IMR-90 (cell line): ENCODE measurements at regions not wholly inside any gene's neighbourhood (a gene's known extent, or its start where the extent isn't known, plus 50 kb on each side); places are given as distances from the start of the nearest gene placed in this dataset.

Experiments
- ATAC-seq: fragments of 200-7000 bp; cut with Tn5 transposase; 2 replicates; pipeline ENCODE4 v1.9.1; 2020; ENCODE audit warnings: low read depth, mild to moderate bottlenecking, moderate library complexity
- BruUV-seq: library from RNA; stranded (reverse); fragments of 400-500 nt; replicated peaks from 2 replicates; lab custom pipeline; 2021; lab: Mats Ljungman, UMichigan
- CTCF ChIA-PET: fragments of 300-600 bp; formaldehyde crosslinking; extraction: SDS; loops from one replicate; lab custom pipeline; 2021; ENCODE audit warnings: antibody characterized with exemption; lab: Yijun Ruan, JAX
- POLR2A ChIA-PET: fragments of 300-600 bp; sonication (Branson Sonifier 250); formaldehyde crosslinking; loops from one replicate; lab custom pipeline; 2022; ENCODE audit warnings: antibody characterized with exemption; ENCODE audit not compliant: unreplicated experiment; lab: Charles Lee
- DNase-seq: peaks from one replicate; pipeline ENCODE4 v3.0.0; 2013
- H2AFZ ChIP-seq: replicated peaks from 2 replicates; pipeline ENCODE3; 2013; ENCODE audit warnings: low read length, mild to moderate bottlenecking; ENCODE audit not compliant: poor library complexity
- H2AK5ac ChIP-seq: 2 replicates; pipeline ENCODE4 v1.6.1; 2013; ENCODE audit warnings: low read depth, low read length, inconsistent platforms
- H2AK9ac ChIP-seq: replicated peaks from 2 replicates; pipeline ENCODE3; 2013; ENCODE audit warnings: mild to moderate bottlenecking, low read depth, low read length, moderate library complexity; ENCODE audit not compliant: poor library complexity
- H2BK120ac ChIP-seq: 2 replicates; pipeline ENCODE4 v1.6.1; 2013; ENCODE audit warnings: low read depth, low read length, inconsistent platforms
- H2BK15ac ChIP-seq: 3 replicates; pipeline ENCODE4 v1.6.1; 2013; ENCODE audit warnings: low read depth, low read length, inconsistent platforms
- H2BK20ac ChIP-seq: 2 replicates; pipeline ENCODE4 v1.6.1; 2013; ENCODE audit warnings: low read depth, mild to moderate bottlenecking, inconsistent platforms, low read length, moderate library complexity
- H2BK5ac ChIP-seq: 2 replicates; pipeline ENCODE4 v1.6.1; 2013; ENCODE audit warnings: mild to moderate bottlenecking, low read depth, low read length, inconsistent platforms; ENCODE audit not compliant: poor library complexity, severe bottlenecking
- H3K14ac ChIP-seq: replicated peaks from 2 replicates; pipeline ENCODE4 v1.6.1; 2013; ENCODE audit warnings: low read depth, low read length, inconsistent platforms
- H3K18ac ChIP-seq: 2 replicates; pipeline ENCODE4 v1.6.1; 2013; ENCODE audit warnings: low read depth, low read length, control low read depth
- H3K23ac ChIP-seq: 2 replicates; pipeline ENCODE4 v1.6.1; 2013; ENCODE audit warnings: low read depth, low read length, inconsistent platforms
- H3K27ac ChIP-seq: 2 replicates; pipeline ENCODE4 v1.5.1; 2013; ENCODE audit warnings: mild to moderate bottlenecking, control low read depth, low read length; ENCODE audit not compliant: insufficient read depth
- H3K27me3 ChIP-seq: 2 replicates; pipeline ENCODE4 v1.6.1; 2013; ENCODE audit warnings: low read length; ENCODE audit not compliant: control insufficient read depth, insufficient read depth
- H3K36me3 ChIP-seq: 2 replicates; pipeline ENCODE4 v1.6.1; 2013; ENCODE audit warnings: low read length, mixed read lengths; ENCODE audit not compliant: control insufficient read depth, insufficient read depth
- H3K4ac ChIP-seq: 2 replicates; pipeline ENCODE4 v1.6.1; 2013; ENCODE audit warnings: low read depth, low read length, inconsistent platforms
- H3K4me1 ChIP-seq: 2 replicates; pipeline ENCODE4 v1.6.1; 2013; ENCODE audit warnings: low read length, mixed read lengths; ENCODE audit not compliant: control insufficient read depth, insufficient read depth
- H3K4me2 ChIP-seq: 2 replicates; pipeline ENCODE4 v1.6.1; 2013; ENCODE audit warnings: low read depth, mild to moderate bottlenecking, control low read depth, low read length, moderate library complexity
- H3K4me3 ChIP-seq: 2 replicates; pipeline ENCODE4 v1.5.1; 2013; ENCODE audit warnings: low read depth, mild to moderate bottlenecking, control low read depth, low read length, moderate library complexity; ENCODE audit not compliant: insufficient read depth
- H3K56ac ChIP-seq: 2 replicates; pipeline ENCODE4 v1.6.1; 2013; ENCODE audit warnings: low read length, inconsistent platforms; ENCODE audit not compliant: insufficient read depth; ENCODE audit errors: extremely low read depth
- H3K79me1 ChIP-seq, 2 experiments: 2 replicates each; pipeline ENCODE4 v1.6.1; 2013; ENCODE audit warnings: low read length in 2 of 2, inconsistent platforms in 1 of 2, low read depth in 1 of 2
- H3K9ac ChIP-seq: 2 replicates; pipeline ENCODE4 v1.6.1; 2013; ENCODE audit warnings: low read depth, low read length, control low read depth
- H3K9me1 ChIP-seq: 2 replicates; pipeline ENCODE4 v1.6.1; 2013; ENCODE audit warnings: low read length, inconsistent platforms; ENCODE audit not compliant: insufficient read depth
- H3K9me3 ChIP-seq: 2 replicates; pipeline ENCODE4 v1.6.1; 2013; ENCODE audit warnings: low read length; ENCODE audit not compliant: control insufficient read depth, insufficient read depth
- H4K20me1 ChIP-seq: 2 replicates; pipeline ENCODE4 v1.6.1; 2013; ENCODE audit warnings: low read length, inconsistent platforms; ENCODE audit not compliant: insufficient read depth
- H4K5ac ChIP-seq: 2 replicates; pipeline ENCODE4 v1.6.1; 2013; ENCODE audit warnings: mild to moderate bottlenecking, low read depth, low read length, control low read depth
- H4K8ac ChIP-seq, 2 experiments: 2 replicates each; pipeline ENCODE4 v1.6.1; 2013; ENCODE audit warnings: low read depth in 2 of 2, low read length in 2 of 2, control low read depth in 1 of 2, inconsistent platforms in 1 of 2
- H4K91ac ChIP-seq: 2 replicates; pipeline ENCODE4 v1.6.1; 2013; ENCODE audit warnings: low read depth, low read length, inconsistent platforms; ENCODE audit not compliant: insufficient read depth
- BHLHE40 ChIP-seq: fragments of 150-350 bp; IDR thresholded peaks from 2 replicates; pipeline ENCODE4 v1.6.1; 2016; ENCODE audit warnings: mild to moderate bottlenecking, low read depth, low read length
- CHD1 ChIP-seq: IDR thresholded peaks from 2 replicates; pipeline ENCODE4 v1.6.1; 2012; ENCODE audit warnings: low read depth, low read length, improper control_type of control experiment
- MAFK ChIP-seq: IDR thresholded peaks from 2 replicates; pipeline ENCODE4 v1.6.1; 2012; ENCODE audit warnings: low read depth, low read length, improper control_type of control experiment
- MAZ ChIP-seq: IDR thresholded peaks from 2 replicates; pipeline ENCODE4 v1.6.1; 2012; ENCODE audit warnings: low read depth, mild to moderate bottlenecking, low read length, improper control_type of control experiment, moderate library complexity, borderline replicate concordance
- MXI1 ChIP-seq: IDR thresholded peaks from 2 replicates; pipeline ENCODE4 v1.6.1; 2012; ENCODE audit warnings: low read depth, mild to moderate bottlenecking, low read length, moderate library complexity, borderline replicate concordance
- POLR2A ChIP-seq: IDR thresholded peaks from 2 replicates; pipeline ENCODE4 v1.6.1; 2012; ENCODE audit warnings: mild to moderate bottlenecking, low read depth, low read length
- RFX5 ChIP-seq: IDR thresholded peaks from 2 replicates; pipeline ENCODE4 v1.8.0; 2012; ENCODE audit warnings: low read depth, mild to moderate bottlenecking, low read length, moderate library complexity
- SMC3 ChIP-seq: fragments of 150-350 bp; IDR thresholded peaks from 2 replicates; pipeline ENCODE4 v1.6.1; 2016; ENCODE audit warnings: low read depth, mild to moderate bottlenecking, antibody characterized with exemption, low read length, moderate library complexity
- WGBS, 2 experiments: methylation state at CpG; one replicate each; pipeline versions ENCODE4 v1.1.5 to v1.1.7; 2013; ENCODE audit warnings: missing lambda C conversion rate in 2 of 2; ENCODE audit not compliant: insufficient read length in 1 of 2; ENCODE audit errors: extremely low coverage in 2 of 2; 5-methylcytosine and 5-hydroxymethylcytosine counted together
- dilution Hi-C: fragments of 300-500 bp; cut with HindIII; formaldehyde crosslinking; loops from one replicate; pipeline ENCODE4 v1.14.3; 2018; ENCODE audit warnings: low sequenced_read_pairs; ENCODE audit not compliant: unreplicated experiment
- in situ Hi-C: fragments of 300-500 bp; cut with MboI; formaldehyde crosslinking; loops from 3 replicates; pipeline ENCODE4 v1.14.3; 2019; ENCODE audit warnings: low sequenced_read_pairs, inconsistent platforms, mixed read lengths
- intact Hi-C: fragments of 100-400 bp; cut with micrococcal nuclease; formaldehyde crosslinking; loops from 2 replicates; pipeline ENCODE4 v1.10.0; 2022
- TF ChIP-seq, protein P1 (sequence below): fragments of 150-350 bp; IDR thresholded peaks from 2 replicates; pipeline ENCODE4 v1.6.1; 2016; ENCODE audit warnings: low read depth, mild to moderate bottlenecking, low read length, moderate library complexity, borderline replicate concordance
- TF ChIP-seq, protein P2 (sequence below): fragments of 150-350 bp; IDR thresholded peaks from 2 replicates; pipeline ENCODE4 v1.6.1; 2017; ENCODE audit warnings: mild to moderate bottlenecking, antibody characterized with exemption, low read length, low read depth
- TF ChIP-seq, protein P3 (sequence below): conservative IDR thresholded peaks from 2 replicates; pipeline ENCODE4 v1.5.1; 2012; ENCODE audit warnings: mild to moderate bottlenecking, low read depth, low read length, improper control_type of control experiment

DNA sequence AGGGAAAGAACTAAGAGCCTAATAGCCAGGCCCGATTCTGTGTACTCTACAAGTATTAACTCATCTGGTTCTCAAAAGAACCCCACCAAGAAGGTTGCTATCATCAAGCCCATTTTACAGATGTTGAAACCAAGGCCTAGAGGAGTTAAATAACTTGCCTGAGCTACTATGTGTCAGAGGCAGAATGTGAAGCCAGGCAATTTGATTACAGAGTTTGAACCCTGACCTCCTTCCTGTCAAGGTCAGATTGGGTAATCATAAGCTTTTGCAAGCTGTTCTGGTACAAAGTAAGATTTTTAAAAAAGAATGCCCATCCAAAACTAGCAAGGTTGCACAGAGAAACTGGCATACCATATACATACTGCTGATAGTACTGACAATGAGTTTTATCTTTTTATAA lies 227.1 kb downstream of the HAUS1 start:
- no peak overlapping the region for H3K4me3 ChIP-seq
- H4K8ac ChIP-seq = no peak overlapping the region
- H2BK15ac ChIP-seq = no peak overlapping the region
- H2BK5ac ChIP-seq = no peak overlapping the region
- H3K18ac ChIP-seq = no peak overlapping the region
- H3K9me1 ChIP-seq = no peaks in the 10 kb centered on the region
- no peak overlapping the region for H3K56ac ChIP-seq
- no peak overlapping the region for H2BK20ac ChIP-seq
- H3K4ac ChIP-seq = no peak overlapping the region
- H3K27me3 ChIP-seq = peaks cover 38% of the 10 kb centered on the region
- no peak overlapping the region for H3K14ac ChIP-seq
- no peak for ATAC-seq
- H2AK5ac ChIP-seq = no peak overlapping the region
- no peak overlapping the region for H2AFZ ChIP-seq
- H3K4me1 ChIP-seq = no peaks in the 10 kb centered on the region
- H3K27ac ChIP-seq = no peak overlapping the region
- ChIA-PET POLR2A (no interaction called here), CTCF (no interaction called here)
- intact Hi-C loops (no loop called here), in situ Hi-C loops (no loop called here), dilution Hi-C loops (no loop called here)
- H2BK120ac ChIP-seq = no peak overlapping the region
- no peaks in the 10 kb centered on the region for H3K36me3 ChIP-seq
- H3K9ac ChIP-seq = no peak overlapping the region
- TF ChIP-seq SMC3 (no peak), MAZ (no peak), MAFK (no peak), RFX5 (no peak), POLR2A (no peak), BHLHE40 (no peak), MXI1 (no peak), CHD1 (no peak)
- TF ChIP-seq, protein P1, sequence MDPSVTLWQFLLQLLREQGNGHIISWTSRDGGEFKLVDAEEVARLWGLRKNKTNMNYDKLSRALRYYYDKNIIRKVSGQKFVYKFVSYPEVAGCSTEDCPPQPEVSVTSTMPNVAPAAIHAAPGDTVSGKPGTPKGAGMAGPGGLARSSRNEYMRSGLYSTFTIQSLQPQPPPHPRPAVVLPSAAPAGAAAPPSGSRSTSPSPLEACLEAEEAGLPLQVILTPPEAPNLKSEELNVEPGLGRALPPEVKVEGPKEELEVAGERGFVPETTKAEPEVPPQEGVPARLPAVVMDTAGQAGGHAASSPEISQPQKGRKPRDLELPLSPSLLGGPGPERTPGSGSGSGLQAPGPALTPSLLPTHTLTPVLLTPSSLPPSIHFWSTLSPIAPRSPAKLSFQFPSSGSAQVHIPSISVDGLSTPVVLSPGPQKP = no peak
- TF ChIP-seq, protein P2, sequence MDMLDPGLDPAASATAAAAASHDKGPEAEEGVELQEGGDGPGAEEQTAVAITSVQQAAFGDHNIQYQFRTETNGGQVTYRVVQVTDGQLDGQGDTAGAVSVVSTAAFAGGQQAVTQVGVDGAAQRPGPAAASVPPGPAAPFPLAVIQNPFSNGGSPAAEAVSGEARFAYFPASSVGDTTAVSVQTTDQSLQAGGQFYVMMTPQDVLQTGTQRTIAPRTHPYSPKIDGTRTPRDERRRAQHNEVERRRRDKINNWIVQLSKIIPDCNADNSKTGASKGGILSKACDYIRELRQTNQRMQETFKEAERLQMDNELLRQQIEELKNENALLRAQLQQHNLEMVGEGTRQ = no peak
- TF ChIP-seq, protein P3, sequence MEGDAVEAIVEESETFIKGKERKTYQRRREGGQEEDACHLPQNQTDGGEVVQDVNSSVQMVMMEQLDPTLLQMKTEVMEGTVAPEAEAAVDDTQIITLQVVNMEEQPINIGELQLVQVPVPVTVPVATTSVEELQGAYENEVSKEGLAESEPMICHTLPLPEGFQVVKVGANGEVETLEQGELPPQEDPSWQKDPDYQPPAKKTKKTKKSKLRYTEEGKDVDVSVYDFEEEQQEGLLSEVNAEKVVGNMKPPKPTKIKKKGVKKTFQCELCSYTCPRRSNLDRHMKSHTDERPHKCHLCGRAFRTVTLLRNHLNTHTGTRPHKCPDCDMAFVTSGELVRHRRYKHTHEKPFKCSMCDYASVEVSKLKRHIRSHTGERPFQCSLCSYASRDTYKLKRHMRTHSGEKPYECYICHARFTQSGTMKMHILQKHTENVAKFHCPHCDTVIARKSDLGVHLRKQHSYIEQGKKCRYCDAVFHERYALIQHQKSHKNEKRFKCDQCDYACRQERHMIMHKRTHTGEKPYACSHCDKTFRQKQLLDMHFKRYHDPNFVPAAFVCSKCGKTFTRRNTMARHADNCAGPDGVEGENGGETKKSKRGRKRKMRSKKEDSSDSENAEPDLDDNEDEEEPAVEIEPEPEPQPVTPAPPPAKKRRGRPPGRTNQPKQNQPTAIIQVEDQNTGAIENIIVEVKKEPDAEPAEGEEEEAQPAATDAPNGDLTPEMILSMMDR = no peak
- H3K4me2 ChIP-seq = no peak overlapping the region
- no peak overlapping the region for H2AK9ac ChIP-seq
- no peaks in the 10 kb centered on the region for H4K20me1 ChIP-seq
- no peak overlapping the region for H3K23ac ChIP-seq
- H3K9me3 ChIP-seq = no peaks in the 10 kb centered on the region
- BruUV-seq = no TSS peak
- H4K5ac ChIP-seq = no peak overlapping the region
- no CpG with 5 or more reads among the region's 1 CpG for WGBS, 2 experiments
- H3K79me1 ChIP-seq = no peaks in the 10 kb centered on the region
- no peak overlapping the region for H4K91ac ChIP-seq
- DNase-seq = no peak
